GM12878 (cell line): ENCODE measurements at regions not wholly inside any gene's neighbourhood (a gene's known extent, or its start where the extent isn't known, plus 50 kb on each side); places are given as distances from the start of the nearest gene placed in this dataset.

Experiments used
- ATAC-seq: fragments of 200-7000 bp; cut with Tn5 transposase; 3 replicates; pipeline ENCODE4 v1.9.1; 2020; ENCODE audit warnings: mild to moderate bottlenecking, moderate library complexity
- BruUV-seq: library from RNA; stranded (reverse); fragments of 400-500 nt; replicated peaks from 2 replicates; lab custom pipeline; 2021; lab: Mats Ljungman, UMichigan
- CTCF ChIA-PET: fragments of 300-600 bp; sonication (Branson Sonifier 250); formaldehyde crosslinking; extraction: SDS; loops from one replicate; lab custom pipeline; 2021; ENCODE audit warnings: inconsistent platforms; lab: Yijun Ruan, JAX
- POLR2A ChIA-PET: fragments of 350-600 bp; formaldehyde crosslinking; extraction: SDS; loops from one replicate; lab custom pipeline; 2021; ENCODE audit warnings: inconsistent platforms; lab: Charles Lee
- RAD21 ChIA-PET: fragments of 300-600 bp; sonication (Branson Sonifier 250); formaldehyde crosslinking; loops from one replicate; lab custom pipeline; 2023; ENCODE audit warnings: antibody characterized with exemption; ENCODE audit not compliant: unreplicated experiment; lab: Charles Lee
- SMC1A ChIA-PET: fragments of 300-600 bp; sonication (Branson Sonifier 250); formaldehyde crosslinking; loops from one replicate; lab custom pipeline; 2023; ENCODE audit not compliant: unreplicated experiment, uncharacterized antibody; lab: Charles Lee
- DNase-seq: peaks from one replicate; pipeline ENCODE4 v3.0.0-alpha.2; 2011; ENCODE audit warnings: low read depth, low spot score
- FAIRE-seq: peaks from 3 replicates; lab custom pipeline; 2011; peaks lifted over from hg19 to GRCh38; lab: Jason Lieb, UNC
- H2AFZ ChIP-seq: 2 replicates; pipeline ENCODE4 v1.6.0; 2011; ENCODE audit warnings: low read depth, low read length, control low read depth; ENCODE audit not compliant: control insufficient read depth
- H3K27ac ChIP-seq: 2 replicates; pipeline ENCODE4 v1.5.1; 2011; ENCODE audit warnings: control low read depth; ENCODE audit not compliant: control insufficient read depth, insufficient read depth
- H3K27me3 ChIP-seq, 2 experiments: replicated peaks in 1 of 2; 2 replicates each; pipeline versions ENCODE4 v1.6.0 to v1.6.1; 2011; ENCODE audit warnings: low read length in 1 of 2; ENCODE audit not compliant: control insufficient read depth in 2 of 2, insufficient read depth in 2 of 2
- H3K36me3 ChIP-seq, 2 experiments: 2 replicates each; pipeline ENCODE4 v1.5.1; 2011; ENCODE audit warnings: low read length in 1 of 2; ENCODE audit not compliant: control insufficient read depth in 2 of 2, insufficient read depth in 2 of 2
- H3K4me1 ChIP-seq: 2 replicates; pipeline ENCODE4 v1.6.1; 2011; ENCODE audit warnings: mild to moderate bottlenecking, low read length, moderate library complexity, mixed read lengths; ENCODE audit not compliant: control insufficient read depth, insufficient read depth
- H3K4me2 ChIP-seq: 2 replicates; pipeline ENCODE4 v1.6.0; 2011; ENCODE audit warnings: control low read depth; ENCODE audit not compliant: control insufficient read depth, insufficient read depth
- H3K4me3 ChIP-seq: fragments of 200-600 bp; sonication (generic); 2 replicates; pipeline ENCODE4 v1.5.1; 2016
- H3K79me2 ChIP-seq: 2 replicates; pipeline ENCODE4 v1.6.0; 2011; ENCODE audit warnings: low read length; ENCODE audit not compliant: control insufficient read depth, insufficient read depth
- H3K9ac ChIP-seq: 2 replicates; pipeline ENCODE4 v1.8.0; 2011; ENCODE audit warnings: low read length, control low read depth, mixed read lengths; ENCODE audit not compliant: control insufficient read depth, insufficient read depth
- H3K9me3 ChIP-seq: replicated peaks from 3 replicates; pipeline ENCODE4 v1.5.1; 2011; ENCODE audit warnings: mild to moderate bottlenecking, low read length; ENCODE audit not compliant: control insufficient read depth, insufficient read depth
- H4K20me1 ChIP-seq: 2 replicates; pipeline ENCODE4 v1.6.0; 2011; ENCODE audit not compliant: control insufficient read depth, insufficient read depth
- BACH1 ChIP-seq: fragments of 450-650 bp; IDR thresholded peaks from 2 replicates; pipeline ENCODE4 v1.6.1; 2017; ENCODE audit warnings: mild to moderate bottlenecking, borderline replicate concordance
- ELK1 ChIP-seq: IDR thresholded peaks from 2 replicates; pipeline ENCODE4 v1.6.1; 2012; ENCODE audit warnings: low read depth, low read length, improper control_type of control experiment
- GABPA ChIP-seq: IDR thresholded peaks from 2 replicates; pipeline ENCODE4 v1.6.1; 2014; ENCODE audit warnings: antibody characterized with exemption, low read depth, mild to moderate bottlenecking, inconsistent platforms
- IKZF2 ChIP-seq, 2 experiments: fragments of 450-650 bp; IDR thresholded peaks; 2 replicates each; pipeline ENCODE4 v1.6.1; 2017; ENCODE audit warnings: mild to moderate bottlenecking in 2 of 2, moderate library complexity in 2 of 2
- JUND ChIP-seq: IDR thresholded peaks from 2 replicates; pipeline ENCODE4 v1.6.1; 2012; ENCODE audit warnings: low read depth, mild to moderate bottlenecking, low read length, improper control_type of control experiment, moderate library complexity
- KDM1A ChIP-seq: fragments of 200-600 bp; sonication (generic); IDR thresholded peaks from 2 replicates; pipeline ENCODE4 v1.6.1; 2016; ENCODE audit warnings: borderline replicate concordance
- MTA2 ChIP-seq: fragments of 450-650 bp; IDR thresholded peaks from 2 replicates; pipeline ENCODE4 v1.6.1; 2016; ENCODE audit warnings: low read depth, mild to moderate bottlenecking, moderate library complexity
- NFXL1 ChIP-seq: fragments of 450-650 bp; IDR thresholded peaks from 2 replicates; pipeline ENCODE4 v1.6.1; 2017; ENCODE audit warnings: antibody characterized with exemption, mild to moderate bottlenecking, borderline replicate concordance
- NFYA ChIP-seq: IDR thresholded peaks from 2 replicates; pipeline ENCODE4 v1.6.1; 2011; ENCODE audit warnings: low read depth, mild to moderate bottlenecking, low read length, improper control_type of control experiment, borderline replicate concordance
- PBX3 ChIP-seq: IDR thresholded peaks from 2 replicates; pipeline ENCODE4 v1.6.1; 2011; ENCODE audit warnings: mild to moderate bottlenecking, low read depth, low read length, moderate library complexity; ENCODE audit not compliant: insufficient replicate concordance
- RAD51 ChIP-seq: fragments of 450-650 bp; IDR thresholded peaks from 2 replicates; pipeline ENCODE4 v1.6.1; 2016; ENCODE audit warnings: moderate library complexity, mild to moderate bottlenecking, inconsistent platforms
- RB1 ChIP-seq: fragments of 450-650 bp; formaldehyde crosslinking; IDR thresholded peaks from 2 replicates; pipeline ENCODE4 v1.6.1; 2017; ENCODE audit warnings: mild to moderate bottlenecking, borderline replicate concordance
- STAT3 ChIP-seq: IDR thresholded peaks from 2 replicates; pipeline ENCODE4 v1.6.1; 2011; ENCODE audit warnings: low read depth, low read length, improper control_type of control experiment
- WRNIP1 ChIP-seq: IDR thresholded peaks from 2 replicates; pipeline ENCODE4 v1.6.1; 2011; ENCODE audit warnings: low read depth, low read length, improper control_type of control experiment, borderline replicate concordance
- WGBS: methylation state at CpG from one replicate; pipeline ENCODE4 v1.1.6; 2016; ENCODE audit warnings: low lambda C conversion rate; ENCODE audit not compliant: insufficient replicate concordance, insufficient coverage; ENCODE audit errors: missing lambda C conversion rate; 5-methylcytosine and 5-hydroxymethylcytosine counted together
- in situ Hi-C: fragments of 300-500 bp; cut with MboI; formaldehyde crosslinking; loops from 9 replicates; pipeline ENCODE4 v1.14.3; 2018; ENCODE audit warnings: mixed read lengths
- intact Hi-C: fragments of 100-400 bp; cut with micrococcal nuclease; formaldehyde crosslinking; loops from one replicate; pipeline ENCODE4 v1.14.2; 2022; ENCODE audit not compliant: unreplicated experiment

GRCh38 chr16:85252014-85252413, 139.7 kb upstream of the CIBAR2 start:
- no peaks in the 10 kb centered on the region for H4K20me1 ChIP-seq
- ChIA-PET POLR2A (no interaction called here), CTCF (interaction anchor here (0.6 to 4.4 kb wide), 20 partner anchors 10 to 514 kb away, joined by 3 to 36 read pairs (median 5); partner anchors contain the start of gene CIBAR2), RAD21 (interaction anchor here (1.2 to 2.1 kb wide), 3 partner anchors 11 to 176 kb away, joined by 3 to 7 read pairs (median 5); no protein-coding TSS in a partner anchor), SMC1A (interaction anchor here (1.3 to 3.0 kb wide), 4 partner anchors 26 to 137 kb away, joined by 3 to 10 read pairs (median 4); no protein-coding TSS in a partner anchor)
- H2AFZ ChIP-seq: no peak overlapping the region
- H3K27ac ChIP-seq: no peak overlapping the region
- no peak overlapping the region for H3K9ac ChIP-seq
- no peak for ATAC-seq
- no peak overlapping the region for H3K4me2 ChIP-seq
- WGBS: 71% methylated on average over 14 of the region's 14 CpGs
- no peak overlapping the region for H3K4me3 ChIP-seq
- DNase-seq: no peak
- in situ Hi-C loops: no loop called here
- FAIRE-seq: no peak
- TF ChIP-seq WRNIP1 (no peak), PBX3 (no peak), IKZF2 (IDR thresholded peaks at IDR 0.05) (no peak), ELK1 (no peak), BACH1 (no peak), NFXL1 (no peak), NFYA (no peak), GABPA (no peak), KDM1A (no peak), STAT3 (no peak), JUND (no peak), MTA2 (no peak), RB1 (no peak), RAD51 (no peak)
- no peaks in the 10 kb centered on the region for H3K79me2 ChIP-seq
- intact Hi-C loops: no loop called here
- peaks cover 3% of the 10 kb centered on the region; the same call in 1 of the 2 replicates for H3K4me1 ChIP-seq
- no peaks in the 10 kb centered on the region for H3K36me3 ChIP-seq
- no peaks in the 10 kb centered on the region for H3K9me3 ChIP-seq
- H3K27me3 ChIP-seq: no peaks in the 10 kb centered on the region
- no TSS peak for BruUV-seq
